Gastrocnemius medialis (tissue), 4 donors: ENCODE measurements at regions not wholly inside any gene's neighbourhood (a gene's known extent, or its start where the extent isn't known, plus 50 kb on each side); places are given as distances from the start of the nearest gene placed in this dataset.
"Not testable (repeated sequence)": the region's sequence is repeated elsewhere in the genome, so short reads cannot be mapped to it uniquely, and the experiment has no call there.

Source experiments
- ATAC-seq, 2 donors: fragments of 150-250 bp; one replicate each; pipeline ENCODE4 v1.9.1; 2016
- DNase-seq, 2 donors: peaks; one replicate each; pipeline ENCODE4 v3.0.0-alpha.2; 2019
- H3K27ac ChIP-seq, 4 donors: fragments of 200-600 bp; sonication (generic); 1 replicate in 1 of 4; 2 replicates in 3 of 4; pipeline ENCODE4 v1.5.1; 2016 to 2018; ENCODE audit warnings: mild to moderate bottlenecking in 2 of 4, moderate library complexity in 1 of 4
- H3K27me3 ChIP-seq, 3 donors: fragments of 200-600 bp; sonication (generic) in 2 of 3; 1 replicate in 1 of 3; 2 replicates in 2 of 3; pipeline versions ENCODE4 v1.5.1 to v1.6.0; 2016 to 2019; ENCODE audit warnings: mild to moderate bottlenecking in 1 of 3, moderate library complexity in 1 of 3
- H3K36me3 ChIP-seq, 2 donors: fragments of 200-600 bp; sonication (generic) in 1 of 2; one replicate each; pipeline ENCODE4 v1.5.1; 2017 to 2018
- H3K4me1 ChIP-seq, 2 donors: fragments of 200-600 bp; sonication (generic) in 1 of 2; one replicate each; pipeline ENCODE4 v1.5.1; 2016 to 2017; ENCODE audit warnings: mild to moderate bottlenecking in 2 of 2
- H3K4me3 ChIP-seq, 4 donors: fragments of 200-600 bp; sonication (generic) in 3 of 4; 1 replicate in 1 of 4; 2 replicates in 3 of 4; pipeline ENCODE4 v1.5.1; 2016 to 2019; ENCODE audit warnings: mild to moderate bottlenecking in 2 of 4
- H3K9me3 ChIP-seq, 3 donors: fragments of 200-600 bp; sonication (generic) in 2 of 3; 1 replicate in 1 of 3; 2 replicates in 2 of 3; pipeline ENCODE4 v1.5.1; 2016 to 2019
- CTCF ChIP-seq, 5 experiments: fragments of 450-650 bp in 3 of 5; fragments of 200-600 bp in 2 of 5; sonication (generic) in 2 of 5; IDR thresholded peaks in 4 of 5; conservative IDR thresholded peaks in 1 of 5; 1 replicate in 4 of 5; 2 replicates in 1 of 5; pipeline ENCODE4 v1.5.1; 2016 to 2019; ENCODE audit warnings: antibody characterized with exemption in 5 of 5, mild to moderate bottlenecking in 3 of 5, moderate library complexity in 3 of 5
- POLR2A ChIP-seq, 2 donors: fragments of 450-650 bp; IDR thresholded peaks; one replicate each; pipeline ENCODE4 v1.6.1; 2017; ENCODE audit warnings: antibody characterized with exemption in 2 of 2, mild to moderate bottlenecking in 2 of 2, moderate library complexity in 2 of 2
- in situ Hi-C, 4 donors: fragments of 200-750 bp; cut with MboI; loops; one replicate each; pipeline versions ENCODE4 v1.15.0 to v1.8.0; 2017; ENCODE audit warnings: low sequenced_read_pairs in 4 of 4
- intact Hi-C: fragments of 100-400 bp; cut with DNase I; formaldehyde crosslinking; loops from one replicate; pipeline ENCODE4 v1.15.1; 2023; ENCODE audit warnings: low total_unique reads

- in situ Hi-C loops = no loop called here
- no peak for TF ChIP-seq POLR2A (IDR thresholded peaks at IDR 0.05)
- intact Hi-C loops = no loop called here
These were observed 239.6 kb upstream of the FOXF1 start for GRCh38 chr16:86270696-86271095.

DNA sequence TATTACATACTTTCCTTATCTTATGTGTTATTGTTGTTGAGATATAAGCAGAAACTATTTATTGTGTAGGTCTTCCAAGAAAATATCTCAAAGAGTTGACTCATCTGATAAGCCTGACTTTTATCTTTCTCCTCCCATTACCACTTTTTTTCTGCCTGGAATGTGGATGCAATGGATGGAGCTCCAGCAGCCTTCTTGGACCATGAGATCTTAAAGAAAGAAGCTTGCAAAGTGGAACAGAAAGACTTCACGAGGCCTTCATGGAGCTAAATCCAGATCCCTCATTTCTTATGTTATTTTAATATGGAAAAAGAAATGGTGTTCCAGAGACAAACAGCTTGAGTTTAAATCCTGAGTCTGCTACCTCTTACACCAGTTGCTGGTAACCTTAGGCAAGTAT lies 237.6 kb upstream of the FOXF1 start:
- no peak overlapping the region for H3K27ac ChIP-seq
- in situ Hi-C loops (no loop called here), intact Hi-C loops (no loop called here)
- H3K27me3 ChIP-seq = peaks cover 0 to 9% (median 7%) of the 10 kb centered on the region in 3 donors
- H3K9me3 ChIP-seq = no peaks in the 10 kb centered on the region
- H3K4me3 ChIP-seq = no peak overlapping the region
- no peaks in the 10 kb centered on the region for H3K36me3 ChIP-seq
- TF ChIP-seq POLR2A (IDR thresholded peaks at IDR 0.05) (no peak), CTCF (IDR thresholded peaks at IDR 0.05 in 4 of 5, conservative IDR thresholded peaks at IDR 0.05 in 1 of 5) (no peak)
- DNase-seq (no peak), ATAC-seq (no peak)
- no peaks in the 10 kb centered on the region for H3K4me1 ChIP-seq

More at GRCh38 chr16:86270696-86271095, 239.6 kb upstream of the FOXF1 start:
- Histone ChIP-seq H3K27ac (no peak overlapping the region), H3K36me3 (no peaks in the 10 kb centered on the region), H3K4me1 (no peaks in the 10 kb centered on the region), H3K9me3 (no peaks in the 10 kb centered on the region), H3K4me3 (no peak overlapping the region), H3K27me3 (peaks cover 0 to 9% (median 7%) of the 10 kb centered on the region in 3 donors)
- DNase-seq (no peak), ATAC-seq (no peak)

DNA sequence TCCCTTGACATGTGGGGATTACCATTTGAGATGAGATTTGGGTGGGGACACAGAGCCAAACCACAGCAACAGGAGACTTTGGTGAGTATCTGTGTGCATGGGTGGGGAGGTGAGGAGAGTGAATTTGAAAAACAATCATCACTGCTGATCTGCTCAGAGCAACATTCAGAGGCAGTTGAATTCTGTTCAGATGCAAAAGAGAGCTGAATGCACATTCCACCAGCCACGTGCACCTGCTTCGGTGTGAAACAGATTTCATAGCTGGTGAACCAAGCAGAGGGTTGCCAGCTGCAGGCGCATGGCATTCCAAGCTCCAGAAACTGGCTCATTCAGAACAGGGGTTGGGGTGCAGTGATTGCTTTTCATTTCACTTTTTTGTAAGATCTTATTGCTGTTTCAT lies 233.1 kb upstream of the FOXF1 start:
- peaks cover 3 to 7% (median 5%) of the 10 kb centered on the region in 3 donors for H3K27me3 ChIP-seq
- no peak overlapping the region for H3K4me3 ChIP-seq
- ATAC-seq (no peak), DNase-seq (no peak)
- no peaks in the 10 kb centered on the region for H3K36me3 ChIP-seq
- H3K9me3 ChIP-seq = no peaks in the 10 kb centered on the region
- intact Hi-C loops (no loop called here), in situ Hi-C loops (no loop called here)
- TF ChIP-seq CTCF (IDR thresholded peaks at IDR 0.05 in 4 of 5, conservative IDR thresholded peaks at IDR 0.05 in 1 of 5) (no peak), POLR2A (IDR thresholded peaks at IDR 0.05) (no peak)
- no peaks in the 10 kb centered on the region for H3K4me1 ChIP-seq
- H3K27ac ChIP-seq = no peak overlapping the region

DNA sequence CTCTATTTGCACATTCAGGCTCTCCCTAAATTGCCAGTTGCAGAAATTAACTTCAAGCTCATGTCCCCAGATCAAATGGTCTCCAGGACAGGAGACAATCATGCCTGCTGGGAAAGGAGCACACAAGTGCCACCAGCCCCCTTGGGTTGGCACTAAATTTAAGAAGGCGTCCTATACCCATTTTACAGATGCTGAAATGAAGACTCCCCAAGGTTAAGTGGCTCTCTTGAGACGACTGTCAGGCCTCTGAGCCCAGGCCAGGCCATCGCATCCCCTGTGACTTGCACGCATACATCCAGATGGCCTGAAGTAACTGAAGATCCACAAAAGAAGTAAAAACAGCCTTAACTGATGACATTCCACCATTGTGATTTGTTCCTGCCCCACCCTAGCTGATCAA lies 232.5 kb upstream of the FOXF1 start:
- intact Hi-C loops, DNase-seq, H3K4me3 ChIP-seq, H3K36me3 ChIP-seq, ATAC-seq, H3K27me3 ChIP-seq, H3K9me3 ChIP-seq, H3K27ac ChIP-seq, H3K4me1 ChIP-seq, in situ Hi-C loops: not testable (repeated sequence)

DNA sequence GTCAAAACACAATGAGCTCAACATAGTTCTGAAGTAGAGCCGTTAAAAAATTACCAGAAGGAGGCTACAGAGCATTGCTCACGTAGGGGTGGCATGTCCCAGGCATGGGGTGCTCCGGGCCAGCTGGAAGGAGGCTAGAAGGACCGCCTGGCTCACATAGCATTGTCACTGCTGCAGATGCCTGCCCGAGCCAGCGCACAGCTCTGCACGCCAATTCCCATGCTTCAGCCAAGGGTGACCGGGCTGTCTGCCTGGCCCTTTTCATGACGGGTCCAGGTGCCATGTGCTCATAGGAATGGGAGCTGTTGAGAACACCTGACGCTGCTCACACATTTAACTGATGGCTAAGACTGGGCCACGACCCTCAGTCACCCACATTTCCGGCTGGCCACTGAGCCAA lies 228.9 kb upstream of the FOXF1 start:
- in situ Hi-C loops = no loop called here
- H3K4me3 ChIP-seq = no peak overlapping the region
- DNase-seq = no peak
- H3K27me3 ChIP-seq = peaks cover 14 to 31% (median 17%) of the 10 kb centered on the region in 3 donors
- intact Hi-C loops = no loop called here
- no peaks in the 10 kb centered on the region for H3K9me3 ChIP-seq
- no peak overlapping the region for H3K27ac ChIP-seq
- ATAC-seq = no peak
- no peaks in the 10 kb centered on the region for H3K36me3 ChIP-seq
- TF ChIP-seq CTCF (IDR thresholded peaks at IDR 0.05 in 4 of 5, conservative IDR thresholded peaks at IDR 0.05 in 1 of 5) = no peak
- no peak for TF ChIP-seq POLR2A (IDR thresholded peaks at IDR 0.05)
- H3K4me1 ChIP-seq = no peaks in the 10 kb centered on the region

DNA sequence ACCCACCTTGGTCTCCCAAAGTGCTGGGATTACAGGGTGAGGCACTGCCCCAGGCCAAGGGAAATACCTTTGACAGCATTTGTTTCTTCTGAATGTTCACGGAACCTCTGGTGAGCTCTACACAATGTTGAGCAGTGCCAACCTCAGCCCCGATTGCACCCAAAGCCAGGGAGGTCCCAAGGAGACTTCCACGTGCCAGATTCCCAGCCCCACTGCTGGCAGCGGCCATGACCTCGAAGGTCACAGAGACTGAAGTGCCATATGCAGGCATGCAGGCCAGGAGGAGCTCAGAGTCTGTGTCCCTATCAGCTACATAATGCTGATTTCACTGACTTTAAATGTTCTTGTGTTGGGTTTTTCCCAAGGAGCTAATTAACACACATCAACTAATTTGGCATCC lies 226.4 kb upstream of the FOXF1 start:
- Histone ChIP-seq H3K36me3 (no peaks in the 10 kb centered on the region), H3K4me1 (no peaks in the 10 kb centered on the region), H3K27ac (no peak overlapping the region), H3K9me3 (no peaks in the 10 kb centered on the region), H3K4me3 (no peak overlapping the region), H3K27me3 (peaks cover 35 to 54% (median 42%) of the 10 kb centered on the region in 3 donors)
- in situ Hi-C loops (no loop called here), intact Hi-C loops (no loop called here)
- ATAC-seq = no peak
- no peak for DNase-seq
- TF ChIP-seq CTCF (IDR thresholded peaks at IDR 0.05 in 4 of 5, conservative IDR thresholded peaks at IDR 0.05 in 1 of 5) = no peak
- TF ChIP-seq POLR2A (IDR thresholded peaks at IDR 0.05) = no peak
